ENCODE measurements at regions not wholly inside any gene's neighbourhood (a gene's known extent, or its start where the extent isn't known, plus 50 kb on each side); places are given as distances from the start of the nearest gene placed in this dataset.

DNA sequence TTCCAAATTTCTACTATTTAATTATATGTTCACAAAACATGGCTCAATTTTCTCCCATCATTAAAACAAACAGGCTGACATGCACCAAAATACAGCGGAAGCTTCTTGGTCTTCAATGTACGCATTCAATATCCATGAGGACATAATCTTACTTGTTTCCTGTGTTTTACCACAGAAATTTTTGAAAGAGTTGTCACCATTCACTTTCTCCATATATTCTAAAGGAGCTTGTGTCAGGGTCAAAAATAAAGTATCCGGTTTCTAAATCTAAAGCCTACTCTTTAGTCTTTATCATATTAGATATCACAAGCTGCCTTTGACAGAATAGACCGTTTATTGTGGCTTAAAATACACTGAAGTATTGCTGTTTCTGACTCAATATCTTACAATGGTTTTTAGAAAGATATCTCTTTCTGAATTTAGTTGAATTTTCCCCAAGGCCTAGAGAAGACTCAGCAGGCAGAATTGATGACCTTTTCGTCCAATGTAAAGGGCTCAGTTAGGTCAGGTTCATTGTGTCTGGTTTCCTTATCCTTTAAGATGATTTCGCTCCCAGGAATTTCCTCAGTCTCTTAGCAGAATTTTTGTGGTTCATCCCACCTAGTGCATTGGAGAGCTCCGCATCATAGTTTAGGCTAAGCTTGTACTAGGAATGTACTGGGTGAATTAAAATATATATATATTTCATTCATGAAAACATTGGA lies 717.2 kb downstream of the NCAM2 start:
- DNase-seq (ENCODE audit: low spot score) = peak; percentile 73

GRCh38 chr21:21722731-21723130 lies 724.5 kb downstream of the NCAM2 start:
- DNase-seq (ENCODE audit: low spot score) (no peak), FAIRE-seq (no peak)

More for the DNA sequence above, 717.2 kb downstream of the NCAM2 start:
- peak; percentile 71 for FAIRE-seq

GRCh38 chr21:21730512-21730911 lies 732.3 kb downstream of the NCAM2 start:
- FAIRE-seq = no peak
- no peak for DNase-seq (ENCODE audit: low spot score)

DNA sequence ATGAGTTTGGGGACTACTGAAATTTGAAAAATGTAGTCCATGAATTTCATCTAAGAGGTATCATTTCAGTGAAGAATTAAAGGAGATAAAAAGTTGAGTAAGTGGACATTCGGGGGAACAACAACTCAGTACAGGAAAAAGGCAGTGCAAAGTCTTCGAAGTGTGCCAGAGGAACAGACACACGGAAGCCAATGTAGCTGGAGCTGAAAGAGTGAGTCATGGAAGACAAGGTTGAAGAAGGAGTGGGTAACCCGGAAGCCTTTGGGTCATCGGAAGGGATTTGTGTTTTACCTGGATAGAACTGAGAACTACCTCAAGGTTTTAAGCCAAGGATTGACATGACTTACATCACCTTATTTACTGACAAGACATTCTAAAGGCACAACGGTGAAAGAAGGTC lies 733.4 kb downstream of the NCAM2 start:
- FAIRE-seq = no peak

GRCh38 chr21:21734088-21734487 lies 735.9 kb downstream of the NCAM2 start:
- FAIRE-seq (no peak), DNase-seq (ENCODE audit: low spot score) (no peak)

More for the DNA sequence above, 733.4 kb downstream of the NCAM2 start:
- no peak for DNase-seq (ENCODE audit: low spot score)

DNA sequence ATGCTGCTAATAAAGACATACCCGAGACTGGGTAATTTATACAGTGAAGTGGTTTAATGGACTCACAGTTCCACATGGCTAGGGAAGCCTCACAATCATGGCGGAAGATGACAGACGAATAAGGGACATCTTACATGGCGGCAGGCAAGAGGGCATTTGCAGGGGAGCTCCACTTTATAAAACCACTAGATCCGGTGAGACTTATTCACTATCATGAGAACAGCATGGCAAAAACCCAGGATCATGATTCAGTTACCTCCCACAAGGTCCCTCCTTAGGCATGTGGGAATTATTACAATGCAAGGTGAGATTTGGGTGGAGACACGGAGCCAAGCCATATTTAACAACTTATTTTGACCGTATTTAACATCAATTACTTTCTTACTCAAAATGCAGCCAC lies 739.0 kb downstream of the NCAM2 start:
- FAIRE-seq = no peak

DNA sequence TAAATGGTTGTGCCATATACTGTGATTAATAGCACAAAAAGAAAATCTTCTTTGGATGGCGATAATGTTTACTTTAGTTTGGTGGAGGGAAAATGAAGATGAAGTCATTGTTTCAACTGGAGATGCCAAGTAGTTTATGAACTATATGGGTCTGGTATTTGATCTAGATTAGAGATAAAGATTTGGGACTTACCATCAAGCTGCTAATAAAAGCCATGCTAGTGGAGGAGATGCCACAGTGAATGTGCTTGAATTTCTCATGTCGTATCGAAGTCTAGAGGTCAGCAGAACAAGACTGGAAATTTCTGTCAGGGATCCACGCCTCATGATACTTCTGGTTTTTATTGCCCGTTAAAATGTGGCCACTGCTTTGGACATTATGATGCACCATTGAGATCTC lies 742.0 kb downstream of the NCAM2 start:
- FAIRE-seq (no peak), DNase-seq (ENCODE audit: low spot score) (no peak)

More for the DNA sequence above, 739.0 kb downstream of the NCAM2 start:
- no peak for DNase-seq (ENCODE audit: low spot score)

DNA sequence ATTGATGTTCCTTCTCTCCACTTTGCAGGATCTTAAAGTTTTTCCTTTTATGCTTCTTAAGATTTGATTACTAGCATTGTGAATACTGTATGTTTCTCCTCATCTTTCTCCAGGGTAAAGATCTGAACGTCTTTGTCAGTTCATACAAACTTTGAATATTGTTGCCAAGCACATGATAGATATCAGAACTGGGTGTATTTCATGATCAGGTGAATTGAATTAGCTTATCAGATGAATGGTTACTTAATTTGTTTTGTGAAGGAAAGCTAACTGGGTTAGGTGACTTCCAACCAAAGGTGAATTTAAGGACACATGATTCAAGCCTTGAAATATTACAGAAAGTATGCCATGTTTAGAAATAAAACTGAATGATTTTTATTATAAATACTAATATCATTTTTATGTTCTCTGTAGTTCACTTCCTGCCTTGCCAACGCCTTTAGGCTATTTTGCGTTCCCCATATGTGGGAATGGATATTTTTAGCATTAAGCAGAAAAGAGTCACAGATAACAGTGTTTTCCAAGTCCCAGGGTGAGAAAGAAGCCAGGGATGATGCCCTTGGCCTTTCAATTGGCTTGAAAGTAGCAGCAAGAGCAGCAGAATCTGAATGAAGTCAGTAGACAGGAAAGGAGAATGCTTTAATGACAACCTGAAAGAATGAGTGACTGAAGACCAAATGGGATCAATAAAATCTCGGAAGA lies 752.1 kb downstream of the NCAM2 start:
- no peak for DNase-seq (ENCODE audit: low spot score)
- FAIRE-seq = no peak

GRCh38 chr21:21751286-21751685 lies 753.1 kb downstream of the NCAM2 start:
- DNase-seq (ENCODE audit: low spot score) (no peak), FAIRE-seq (no peak)

DNA sequence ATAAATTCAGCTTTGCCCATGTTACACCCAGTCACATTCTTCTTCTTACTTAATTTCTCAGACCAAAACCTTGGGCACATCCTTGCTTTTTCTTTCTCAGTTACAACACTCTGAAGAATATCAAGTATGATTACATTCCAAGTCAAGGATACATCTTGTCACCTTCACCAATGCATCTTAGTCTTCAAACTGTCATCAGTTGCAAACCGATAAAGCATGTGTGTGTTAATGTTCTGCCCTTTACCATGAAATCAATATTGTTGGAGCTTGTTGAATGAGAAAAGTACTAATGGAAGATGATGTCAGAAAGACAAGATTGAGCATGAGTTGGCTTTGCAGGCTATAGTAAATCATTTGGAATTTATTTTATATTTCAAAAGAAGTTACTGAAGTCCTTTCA lies 764.6 kb downstream of the NCAM2 start:
- DNase-seq (ENCODE audit: low spot score) = no peak
- no peak for FAIRE-seq

DNA sequence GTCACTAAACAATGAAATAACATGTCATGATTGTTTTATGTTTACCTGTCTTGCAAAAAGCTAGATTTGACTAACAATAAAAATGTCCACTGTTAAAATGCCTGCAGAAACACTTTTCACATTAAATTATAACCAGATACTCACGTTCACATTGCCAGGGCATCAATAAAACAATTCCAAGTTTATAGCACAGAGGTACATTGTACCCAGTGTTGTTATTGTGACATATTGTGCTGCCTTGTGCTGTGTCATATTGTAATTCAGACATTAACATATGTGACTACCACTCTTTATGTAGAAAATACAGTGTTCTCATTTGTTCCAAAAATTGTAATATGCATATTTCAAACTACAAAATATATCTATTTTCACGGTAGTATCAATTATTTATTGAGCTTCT lies 766.1 kb downstream of the NCAM2 start:
- DNase-seq (ENCODE audit: low spot score) = no peak
- no peak for FAIRE-seq

- FAIRE-seq = no peak
- DNase-seq (ENCODE audit: low spot score) = no peak
Observed at GRCh38 chr21:21767276-21767675, 769.1 kb downstream of the NCAM2 start.

GRCh38 chr21:21788591-21788990 lies 790.4 kb downstream of the NCAM2 start:
- no peak for FAIRE-seq

GRCh38 chr21:21801921-21802320 lies 803.7 kb downstream of the NCAM2 start:
- DNase-seq (ENCODE audit: low spot score) (no peak), FAIRE-seq (no peak)

More at GRCh38 chr21:21788591-21788990, 790.4 kb downstream of the NCAM2 start:
- DNase-seq (ENCODE audit: low spot score) = no peak

- FAIRE-seq (no peak), DNase-seq (ENCODE audit: low spot score) (no peak)
Observed at GRCh38 chr21:21806711-21807597, 808.7 kb downstream of the NCAM2 start.

DNA sequence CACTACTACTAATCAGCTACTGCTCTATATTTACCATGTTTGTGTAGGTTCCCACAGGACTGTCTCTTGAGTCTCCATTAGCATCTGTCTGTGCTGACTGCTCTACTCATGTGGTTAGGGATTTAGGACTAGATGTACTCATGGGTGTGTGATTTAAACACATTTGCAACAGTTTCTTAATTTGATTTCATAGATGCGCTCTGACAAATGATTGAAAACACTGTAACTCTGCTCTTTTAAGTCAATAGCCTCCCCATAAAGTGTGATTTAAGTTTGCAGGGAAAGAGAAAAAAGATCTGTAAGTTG lies 809.3 kb downstream of the NCAM2 start:
- FAIRE-seq (no peak), DNase-seq (ENCODE audit: low spot score) (no peak)

DNA sequence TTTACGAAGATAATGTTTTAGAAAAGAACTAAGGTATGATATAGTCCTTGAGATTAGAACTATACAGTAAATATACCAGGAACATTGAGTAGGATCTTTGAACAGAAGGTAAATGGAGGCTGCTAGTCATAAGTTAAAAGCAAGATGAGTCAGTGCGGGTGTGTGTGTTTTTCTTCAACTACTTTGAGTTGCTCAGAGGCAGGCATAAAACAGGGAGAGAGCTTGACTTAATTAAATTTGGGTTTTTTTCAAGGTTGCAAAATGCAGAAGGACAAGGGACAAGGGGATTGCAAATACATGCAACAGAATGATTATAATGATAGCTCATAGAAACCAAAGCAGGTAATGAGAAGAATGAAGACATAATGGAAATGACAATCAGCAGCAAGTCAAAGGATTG lies 815.1 kb downstream of the NCAM2 start:
- DNase-seq (ENCODE audit: low spot score) (no peak), FAIRE-seq (no peak)

- no peak for FAIRE-seq
- no peak for DNase-seq (ENCODE audit: low spot score)
Observed at GRCh38 chr21:21813934-21814333, 815.7 kb downstream of the NCAM2 start.

GRCh38 chr21:21816778-21817177 lies 818.6 kb downstream of the NCAM2 start:
- DNase-seq (ENCODE audit: low spot score) = no peak
- no peak for FAIRE-seq

GRCh38 chr21:21818898-21819297 lies 820.7 kb downstream of the NCAM2 start:
- DNase-seq (ENCODE audit: low spot score) (no peak), FAIRE-seq (no peak)

GRCh38 chr21:21828130-21828529 lies 829.9 kb downstream of the NCAM2 start:
- FAIRE-seq (no peak), DNase-seq (ENCODE audit: low spot score) (no peak)

- FAIRE-seq = no peak
- DNase-seq (ENCODE audit: low spot score) = no peak
Observed at GRCh38 chr21:21831036-21831435, 832.8 kb downstream of the NCAM2 start.

Measured in RCC 7860 (cell line).